Esophagus muscularis mucosa (tissue), 4 donors: ENCODE measurements at regions not wholly inside any gene's neighbourhood (a gene's known extent, or its start where the extent isn't known, plus 50 kb on each side); places are given as distances from the start of the nearest gene placed in this dataset.

ENCODE experiments used
- EP300 ChIP-seq: sonication (generic); formaldehyde crosslinking; IDR thresholded peaks from one replicate; pipeline ENCODE4 v1.6.1; 2017; ENCODE audit warnings: antibody characterized with exemption
- POLR2A ChIP-seq: fragments of 450-650 bp; IDR thresholded peaks from one replicate; pipeline ENCODE4 v1.6.1; 2017; ENCODE audit warnings: antibody characterized with exemption, moderate library complexity, mild to moderate bottlenecking, low read depth
- POLR2AphosphoS5 ChIP-seq, 2 donors: sonication (generic); formaldehyde crosslinking; IDR thresholded peaks; one replicate each; pipeline ENCODE4 v1.6.1; 2017; ENCODE audit warnings: antibody characterized with exemption in 2 of 2
- TF ChIP-seq, protein P1 (sequence below), 3 experiments: fragments of 200-600 bp in 2 of 3; fragments of 450-650 bp in 1 of 3; sonication (generic) in 2 of 3; IDR thresholded peaks; one replicate each; pipeline ENCODE4 v1.5.1; 2017 to 2019; ENCODE audit warnings: antibody characterized with exemption in 3 of 3, mild to moderate bottlenecking in 2 of 3, moderate library complexity in 1 of 3

DNA sequence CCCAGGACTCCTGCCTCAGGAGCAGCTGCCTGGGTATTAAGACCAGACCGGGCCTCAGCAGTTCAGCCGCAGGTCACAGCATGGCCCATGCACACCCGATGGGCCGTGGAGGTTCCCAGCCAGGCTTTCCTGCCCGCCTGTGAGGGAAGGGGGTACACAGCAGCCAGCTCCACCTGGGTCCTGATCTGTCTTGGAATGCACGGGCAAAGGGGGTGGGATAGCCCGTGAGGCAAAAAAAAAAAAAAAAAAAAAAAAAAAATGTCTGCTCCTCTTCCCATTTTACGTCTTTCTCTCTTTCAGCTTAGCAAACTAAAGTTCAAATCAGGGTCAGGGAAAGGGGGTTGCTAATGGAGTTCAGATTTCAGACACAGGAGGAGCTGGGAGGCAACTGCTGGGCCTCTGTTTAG lies 385.2 kb downstream of the TNS1 start:
- TF ChIP-seq POLR2A (no peak), POLR2AphosphoS5 (IDR thresholded peaks at IDR 0.05) (no peak), EP300 (no peak)
- TF ChIP-seq, protein P1, sequence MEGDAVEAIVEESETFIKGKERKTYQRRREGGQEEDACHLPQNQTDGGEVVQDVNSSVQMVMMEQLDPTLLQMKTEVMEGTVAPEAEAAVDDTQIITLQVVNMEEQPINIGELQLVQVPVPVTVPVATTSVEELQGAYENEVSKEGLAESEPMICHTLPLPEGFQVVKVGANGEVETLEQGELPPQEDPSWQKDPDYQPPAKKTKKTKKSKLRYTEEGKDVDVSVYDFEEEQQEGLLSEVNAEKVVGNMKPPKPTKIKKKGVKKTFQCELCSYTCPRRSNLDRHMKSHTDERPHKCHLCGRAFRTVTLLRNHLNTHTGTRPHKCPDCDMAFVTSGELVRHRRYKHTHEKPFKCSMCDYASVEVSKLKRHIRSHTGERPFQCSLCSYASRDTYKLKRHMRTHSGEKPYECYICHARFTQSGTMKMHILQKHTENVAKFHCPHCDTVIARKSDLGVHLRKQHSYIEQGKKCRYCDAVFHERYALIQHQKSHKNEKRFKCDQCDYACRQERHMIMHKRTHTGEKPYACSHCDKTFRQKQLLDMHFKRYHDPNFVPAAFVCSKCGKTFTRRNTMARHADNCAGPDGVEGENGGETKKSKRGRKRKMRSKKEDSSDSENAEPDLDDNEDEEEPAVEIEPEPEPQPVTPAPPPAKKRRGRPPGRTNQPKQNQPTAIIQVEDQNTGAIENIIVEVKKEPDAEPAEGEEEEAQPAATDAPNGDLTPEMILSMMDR (IDR thresholded peaks at IDR 0.05), result no peak
